Right atrium auricular region (tissue), 2 donors: ENCODE measurements at regions not wholly inside any gene's neighbourhood (a gene's known extent, or its start where the extent isn't known, plus 50 kb on each side); places are given as distances from the start of the nearest gene placed in this dataset.
"Not testable (repeated sequence)": the region's sequence is repeated elsewhere in the genome, so short reads cannot be mapped to it uniquely, and the experiment has no call there.

ENCODE experiments used
- DNase-seq: peaks from one replicate; pipeline ENCODE4 v3.0.0-alpha.2; 2019; ENCODE audit warnings: low spot score
- H3K27ac ChIP-seq, 2 donors: fragments of 200-600 bp; sonication (generic); 1 replicate in 1 of 2; 2 replicates in 1 of 2; pipeline ENCODE4 v1.5.1; 2016 to 2019
- H3K27me3 ChIP-seq, 2 donors: fragments of 200-600 bp; sonication (generic); one replicate each; pipeline versions ENCODE4 v1.5.1 to v1.6.0; 2017 to 2019
- H3K36me3 ChIP-seq: fragments of 200-600 bp; sonication (generic); one replicate; pipeline ENCODE4 v1.5.1; 2016
- H3K4me1 ChIP-seq, 2 donors: fragments of 200-600 bp; sonication (generic); one replicate each; pipeline versions ENCODE4 v1.5.1 to v1.6.0; 2017 to 2019
- H3K4me3 ChIP-seq, 2 donors: fragments of 200-600 bp; sonication (generic); 1 replicate in 1 of 2; 2 replicates in 1 of 2; pipeline ENCODE4 v1.5.1; 2017 to 2019; ENCODE audit warnings: mild to moderate bottlenecking in 1 of 2, moderate library complexity in 1 of 2
- H3K9me3 ChIP-seq, 2 donors: fragments of 200-600 bp; sonication (generic); one replicate each; pipeline ENCODE4 v1.5.1; 2019
- TF ChIP-seq, protein P1 (sequence below), 2 donors: fragments of 200-600 bp; sonication (generic); IDR thresholded peaks; one replicate each; pipeline ENCODE4 v1.5.1; 2019; ENCODE audit warnings: antibody characterized with exemption in 2 of 2

DNA sequence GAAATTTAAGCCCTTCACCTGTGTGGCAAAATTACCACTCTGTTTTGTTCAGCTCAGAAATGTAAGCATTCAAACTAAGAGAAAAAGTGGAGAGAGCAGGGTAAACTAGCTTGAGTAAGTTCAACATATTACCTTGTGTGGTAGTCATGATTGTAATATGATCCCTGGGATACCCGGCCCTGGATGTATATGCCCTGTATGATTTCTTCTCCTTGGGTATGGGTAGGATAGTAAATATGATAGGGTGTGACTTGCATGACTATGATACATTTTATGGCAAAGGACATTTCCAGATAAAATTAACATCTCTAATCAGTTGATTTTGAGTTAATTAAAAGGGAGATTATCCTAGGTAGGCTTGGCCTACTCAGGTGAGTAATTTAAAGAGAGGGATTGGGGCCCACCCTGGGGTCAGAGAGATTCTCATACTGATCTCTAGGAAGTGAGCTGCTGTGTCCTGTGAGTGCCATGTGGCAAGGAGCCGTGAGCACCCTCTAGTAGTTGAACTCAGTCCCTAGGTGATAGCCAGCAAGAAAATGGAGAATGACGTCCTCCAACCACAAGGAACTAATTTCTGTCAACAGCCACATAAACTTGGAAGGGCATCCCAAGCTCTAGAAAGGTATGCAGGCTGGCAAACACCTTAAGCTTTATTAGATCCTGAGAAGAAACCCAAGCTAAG lies 62.2 kb upstream of the ANXA1 start:
- Histone ChIP-seq H3K36me3 (no peaks in the 10 kb centered on the region), H3K27ac (no peak overlapping the region)

DNA sequence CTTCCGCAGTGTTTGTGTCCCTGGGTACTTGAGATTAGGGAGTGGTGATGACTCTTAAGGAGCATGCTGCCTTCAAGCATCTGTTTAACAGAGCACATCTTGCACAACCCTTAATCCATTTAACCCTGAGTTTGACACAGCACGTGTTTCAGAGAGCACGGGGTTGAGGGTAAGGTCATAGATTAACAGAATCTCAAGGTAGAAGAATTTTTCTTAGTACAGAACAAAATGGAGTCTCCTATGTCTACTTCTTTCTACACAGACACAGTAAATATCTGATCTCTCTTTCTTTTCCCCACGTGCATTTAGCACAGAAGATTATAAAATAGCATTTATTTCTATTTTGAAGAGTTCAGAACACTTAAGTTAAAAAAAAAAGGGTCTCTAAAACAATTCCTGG lies 63.8 kb upstream of the ANXA1 start:
- H3K27ac ChIP-seq, H3K27me3 ChIP-seq, H3K9me3 ChIP-seq, H3K36me3 ChIP-seq, DNase-seq, H3K4me3 ChIP-seq, H3K4me1 ChIP-seq: not testable (repeated sequence)

More for the DNA sequence above, 62.2 kb upstream of the ANXA1 start:
- H3K27me3 ChIP-seq = no peaks in the 10 kb centered on the region
- DNase-seq = no peak
- TF ChIP-seq, protein P1, sequence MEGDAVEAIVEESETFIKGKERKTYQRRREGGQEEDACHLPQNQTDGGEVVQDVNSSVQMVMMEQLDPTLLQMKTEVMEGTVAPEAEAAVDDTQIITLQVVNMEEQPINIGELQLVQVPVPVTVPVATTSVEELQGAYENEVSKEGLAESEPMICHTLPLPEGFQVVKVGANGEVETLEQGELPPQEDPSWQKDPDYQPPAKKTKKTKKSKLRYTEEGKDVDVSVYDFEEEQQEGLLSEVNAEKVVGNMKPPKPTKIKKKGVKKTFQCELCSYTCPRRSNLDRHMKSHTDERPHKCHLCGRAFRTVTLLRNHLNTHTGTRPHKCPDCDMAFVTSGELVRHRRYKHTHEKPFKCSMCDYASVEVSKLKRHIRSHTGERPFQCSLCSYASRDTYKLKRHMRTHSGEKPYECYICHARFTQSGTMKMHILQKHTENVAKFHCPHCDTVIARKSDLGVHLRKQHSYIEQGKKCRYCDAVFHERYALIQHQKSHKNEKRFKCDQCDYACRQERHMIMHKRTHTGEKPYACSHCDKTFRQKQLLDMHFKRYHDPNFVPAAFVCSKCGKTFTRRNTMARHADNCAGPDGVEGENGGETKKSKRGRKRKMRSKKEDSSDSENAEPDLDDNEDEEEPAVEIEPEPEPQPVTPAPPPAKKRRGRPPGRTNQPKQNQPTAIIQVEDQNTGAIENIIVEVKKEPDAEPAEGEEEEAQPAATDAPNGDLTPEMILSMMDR (IDR thresholded peaks at IDR 0.05) = no peak
- H3K9me3 ChIP-seq = no peaks in the 10 kb centered on the region
- H3K4me3 ChIP-seq = no peak overlapping the region
- H3K4me1 ChIP-seq = no peaks in the 10 kb centered on the region

- Histone ChIP-seq H3K9me3 (no peaks in the 10 kb centered on the region), H3K27me3 (no peaks in the 10 kb centered on the region)
- TF ChIP-seq, protein P1 (IDR thresholded peaks at IDR 0.05) = no peak
Observed at GRCh38 chr9:73083519-73083918, 68.1 kb upstream of the ANXA1 start.

GRCh38 chr9:73081979-73082657 lies 69.5 kb upstream of the ANXA1 start:
- H3K4me3 ChIP-seq = no peak overlapping the region
- no peak for DNase-seq
- no peak overlapping the region for H3K27ac ChIP-seq
- TF ChIP-seq, protein P1 (IDR thresholded peaks at IDR 0.05) = peak in 1 of 2 donors; percentile 86
- no peaks in the 10 kb centered on the region for H3K9me3 ChIP-seq
- H3K36me3 ChIP-seq = no peaks in the 10 kb centered on the region
- H3K27me3 ChIP-seq = no peaks in the 10 kb centered on the region
- H3K4me1 ChIP-seq = no peaks in the 10 kb centered on the region

More at GRCh38 chr9:73083519-73083918, 68.1 kb upstream of the ANXA1 start:
- H3K36me3 ChIP-seq = no peaks in the 10 kb centered on the region
- DNase-seq = no peak
- H3K4me3 ChIP-seq = no peak overlapping the region
- no peaks in the 10 kb centered on the region for H3K4me1 ChIP-seq
- H3K27ac ChIP-seq = no peak overlapping the region

GRCh38 chr9:73080110-73080694 lies 71.5 kb upstream of the ANXA1 start:
- no peak overlapping the region for H3K4me3 ChIP-seq
- no peaks in the 10 kb centered on the region for H3K4me1 ChIP-seq
- no peaks in the 10 kb centered on the region for H3K36me3 ChIP-seq
- no peak overlapping the region for H3K27ac ChIP-seq
- no peaks in the 10 kb centered on the region for H3K9me3 ChIP-seq
- no peaks in the 10 kb centered on the region for H3K27me3 ChIP-seq
- DNase-seq = no peak
- TF ChIP-seq, protein P1 (IDR thresholded peaks at IDR 0.05) = no peak

DNA sequence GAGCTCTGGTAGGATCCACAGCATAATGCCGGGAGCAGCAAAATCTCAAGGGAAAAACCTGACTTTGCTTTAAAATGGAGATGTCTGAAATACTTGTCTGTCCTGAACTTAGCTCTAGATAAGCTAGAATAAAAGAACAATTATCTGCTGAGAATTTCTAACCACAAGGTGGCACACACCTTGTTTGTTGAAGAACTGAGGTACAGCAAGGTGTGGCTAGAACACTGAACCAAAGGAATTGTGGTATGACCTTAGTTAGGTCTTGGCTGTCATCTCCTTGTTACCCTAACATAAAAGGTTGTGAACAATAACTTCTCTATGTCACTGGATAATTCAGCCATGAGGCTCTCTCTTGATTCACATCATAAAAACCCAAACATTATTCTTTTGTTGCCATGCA lies 72.3 kb upstream of the ANXA1 start:
- H3K4me1 ChIP-seq = no peaks in the 10 kb centered on the region
- no peaks in the 10 kb centered on the region for H3K36me3 ChIP-seq
- no peak overlapping the region for H3K27ac ChIP-seq
- H3K4me3 ChIP-seq = no peak overlapping the region
- no peaks in the 10 kb centered on the region for H3K9me3 ChIP-seq
- DNase-seq = no peak
- H3K27me3 ChIP-seq = no peaks in the 10 kb centered on the region
- TF ChIP-seq, protein P1 (IDR thresholded peaks at IDR 0.05) = no peak
